ENCODE measurements at regions not wholly inside any gene's neighbourhood (a gene's known extent, or its start where the extent isn't known, plus 50 kb on each side); places are given as distances from the start of the nearest gene placed in this dataset.

DNA sequence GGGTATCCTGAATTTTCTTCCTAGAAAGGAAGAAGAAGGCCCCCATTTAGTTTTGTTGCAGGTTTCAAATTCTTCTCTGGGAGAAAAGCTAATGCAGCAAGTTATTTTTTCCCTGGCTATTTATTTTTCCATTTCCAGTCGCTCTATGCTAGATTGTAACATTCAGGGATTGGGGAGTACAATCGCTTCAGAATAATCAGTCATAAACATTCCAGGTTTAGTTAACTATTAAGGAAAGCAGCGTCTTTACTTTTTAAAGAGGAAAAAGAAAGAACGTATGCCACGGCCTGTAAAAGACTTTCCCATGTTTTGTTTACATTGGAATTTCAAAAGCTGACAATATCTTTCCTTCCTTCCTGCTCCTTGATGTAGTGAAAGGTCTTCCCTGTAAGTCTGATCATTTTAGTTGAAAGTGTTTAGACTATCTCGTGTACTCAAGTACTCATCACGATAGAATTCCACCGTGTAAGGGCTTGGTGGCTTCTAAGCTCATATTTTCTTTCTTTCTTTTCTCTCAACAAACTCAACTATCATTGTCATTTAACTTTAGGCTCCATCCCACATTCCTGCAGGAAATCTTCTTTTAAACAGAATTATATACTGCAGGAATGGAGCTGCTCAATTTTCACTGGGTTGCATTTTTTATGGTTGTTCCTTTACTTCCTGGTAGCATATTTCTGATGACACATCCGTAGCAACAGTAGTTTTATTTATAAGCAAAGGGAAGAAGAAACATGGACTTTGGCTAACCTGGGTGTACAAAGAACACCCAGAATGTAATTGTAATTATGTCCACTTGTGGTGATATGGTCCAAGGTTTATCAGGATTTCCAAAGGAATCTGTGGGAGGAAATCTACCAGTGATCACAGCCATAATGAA is 213.1 kb upstream of the FAT1 start:
- TF ChIP-seq TARDBP (IDR thresholded peaks at IDR 0.05) (no peak), FOXM1 (IDR thresholded peaks at IDR 0.05; ENCODE audit: borderline replicate concordance) (no peak), ZNF384 (IDR thresholded peaks at IDR 0.05) (no peak), SUZ12 (IDR thresholded peaks at IDR 0.05) (no peak), ARNT (IDR thresholded peaks at IDR 0.05) (no peak), SP1 (IDR thresholded peaks at IDR 0.05) (no peak), ELF4 (IDR thresholded peaks at IDR 0.05) (no peak), FOXA1 (IDR thresholded peaks at IDR 0.05) (no peak), CTBP1 (IDR thresholded peaks at IDR 0.05; ENCODE audit: borderline replicate concordance) (no peak), FOXK2 (IDR thresholded peaks at IDR 0.05) (no peak), L3MBTL2 (conservative IDR thresholded peaks at IDR 0.05) (no peak)
